Keratinocyte (primary cell): ENCODE measurements at regions not wholly inside any gene's neighbourhood (a gene's known extent, or its start where the extent isn't known, plus 50 kb on each side); places are given as distances from the start of the nearest gene placed in this dataset.

ENCODE experiments used
- DNase-seq: peaks from one replicate; pipeline ENCODE4 v3.0.0-alpha.2; 2011; ENCODE audit warnings: low read depth, missing footprints, low spot score
- FAIRE-seq: peaks from 2 replicates; lab custom pipeline; 2011; peaks lifted over from hg19 to GRCh38; lab: Jason Lieb, UNC
- H2AFZ ChIP-seq: 2 replicates; pipeline ENCODE4 v1.6.0; 2012; ENCODE audit warnings: low read length, control low read depth, inconsistent platforms; ENCODE audit not compliant: control insufficient read depth
- H3K27ac ChIP-seq: 2 replicates; pipeline ENCODE4 v1.5.1; 2011; ENCODE audit warnings: low read length; ENCODE audit not compliant: control insufficient read depth, insufficient read depth
- H3K27me3 ChIP-seq: 3 replicates; pipeline ENCODE4 v1.6.0; 2011; ENCODE audit warnings: low read length; ENCODE audit not compliant: control insufficient read depth, insufficient read depth; ENCODE audit errors: extremely low read depth
- H3K36me3 ChIP-seq, 2 experiments: 2 replicates in 1 of 2; 3 replicates in 1 of 2; pipeline ENCODE4 v1.5.1; 2011; ENCODE audit warnings: low read length in 2 of 2, mild to moderate bottlenecking in 1 of 2; ENCODE audit not compliant: control insufficient read depth in 2 of 2, insufficient read depth in 2 of 2; ENCODE audit errors: extremely low read depth in 1 of 2
- H3K4me1 ChIP-seq: 3 replicates; pipeline ENCODE4 v1.5.1; 2011; ENCODE audit warnings: low read length; ENCODE audit not compliant: control insufficient read depth, insufficient read depth; ENCODE audit errors: extremely low read depth
- H3K4me2 ChIP-seq: 3 replicates; pipeline ENCODE4 v1.6.0; 2011; ENCODE audit warnings: low read depth, low read length; ENCODE audit not compliant: control insufficient read depth, insufficient read depth; ENCODE audit errors: extremely low read depth
- H3K4me3 ChIP-seq, 3 experiments: fragments of 200-600 bp in 1 of 3; sonication (generic) in 1 of 3; 2 replicates in 2 of 3; 3 replicates in 1 of 3; pipeline ENCODE4 v1.5.1; 2011 to 2016; ENCODE audit warnings: low read length in 3 of 3, mild to moderate bottlenecking in 3 of 3, control low read depth in 2 of 3, inconsistent platforms in 1 of 3, low read depth in 1 of 3, mixed read lengths in 1 of 3, mixed run types in 1 of 3, moderate library complexity in 1 of 3; ENCODE audit not compliant: control insufficient read depth in 2 of 3, insufficient read depth in 2 of 3; ENCODE audit errors: extremely low read depth in 1 of 3
- H3K79me2 ChIP-seq: 2 replicates; pipeline ENCODE4 v1.6.0; 2012; ENCODE audit warnings: low read length; ENCODE audit not compliant: control insufficient read depth, insufficient read depth
- H3K9ac ChIP-seq: 3 replicates; pipeline ENCODE4 v1.6.0; 2011; ENCODE audit warnings: low read length; ENCODE audit not compliant: control insufficient read depth, insufficient read depth; ENCODE audit errors: extremely low read depth
- H3K9me1 ChIP-seq: 3 replicates; pipeline ENCODE4 v1.6.0; 2011; ENCODE audit warnings: low read length; ENCODE audit not compliant: control insufficient read depth, insufficient read depth; ENCODE audit errors: extremely low read depth
- H3K9me3 ChIP-seq: 2 replicates; pipeline ENCODE4 v1.5.1; 2012; ENCODE audit warnings: low read depth, low read length; ENCODE audit not compliant: control insufficient read depth
- H4K20me1 ChIP-seq: 3 replicates; pipeline ENCODE4 v1.6.0; 2011; ENCODE audit warnings: low read length; ENCODE audit not compliant: control insufficient read depth, insufficient read depth; ENCODE audit errors: extremely low read depth
- CTCF ChIP-seq, 3 experiments: IDR thresholded peaks in 1 of 3; conservative IDR thresholded peaks in 1 of 3; optimal IDR thresholded peaks in 1 of 3; 2 replicates in 2 of 3; 3 replicates in 1 of 3; pipeline versions ENCODE3 to v1.5.1; 2011; ENCODE audit warnings: low read length in 3 of 3, mild to moderate bottlenecking in 3 of 3, moderate library complexity in 2 of 3, control low read depth in 1 of 3, inconsistent platforms in 1 of 3; ENCODE audit not compliant: insufficient read depth in 2 of 3; ENCODE audit errors: extremely low read depth in 1 of 3
- EZH2 ChIP-seq: IDR thresholded peaks from one replicate; pipeline ENCODE4 v1.6.1; 2012; ENCODE audit warnings: inconsistent platforms, mild to moderate bottlenecking, low read length, moderate library complexity
- dilution Hi-C: fragments of 300-500 bp; cut with MboI; formaldehyde crosslinking; loops from one replicate; pipeline ENCODE4 v1.7.0; 2020; ENCODE audit warnings: low sequenced_read_pairs; ENCODE audit not compliant: extremely low pct_ligation_motif_present

GRCh38 chr2:71949537-71949798 lies 198.2 kb downstream of the CYP26B1 start:
- DNase-seq (no peak), FAIRE-seq (no peak)
- peaks cover 19% of the 10 kb centered on the region for H3K4me1 ChIP-seq
- H3K4me3 ChIP-seq: no peak overlapping the region
- H3K27ac ChIP-seq: no peak overlapping the region
- H2AFZ ChIP-seq: no peak overlapping the region
- no peaks in the 10 kb centered on the region for H3K9me1 ChIP-seq
- no peaks in the 10 kb centered on the region for H3K79me2 ChIP-seq
- dilution Hi-C loops: no loop called here
- no peaks in the 10 kb centered on the region for H3K36me3 ChIP-seq
- H3K9ac ChIP-seq: no peak overlapping the region
- H3K4me2 ChIP-seq: no peak overlapping the region
- no peaks in the 10 kb centered on the region for H3K9me3 ChIP-seq
- TF ChIP-seq CTCF (optimal IDR thresholded peaks at IDR 0.05 in 1 of 3, IDR thresholded peaks at IDR 0.05 in 1 of 3, conservative IDR thresholded peaks at IDR 0.05 in 1 of 3; ENCODE audit: extremely low read depth in 1 of 3, insufficient read depth in 2 of 3, low read length in 3 of 3) (no peak), EZH2 (no peak)
- no peaks in the 10 kb centered on the region for H4K20me1 ChIP-seq
- H3K27me3 ChIP-seq: no peaks in the 10 kb centered on the region

GRCh38 chr2:71948781-71949536 lies 198.7 kb downstream of the CYP26B1 start:
- Histone ChIP-seq H3K4me2 (no peak overlapping the region), H4K20me1 (no peaks in the 10 kb centered on the region), H3K9me3 (no peaks in the 10 kb centered on the region), H2AFZ (no peak overlapping the region), H3K4me1 (peaks cover 19% of the 10 kb centered on the region), H3K9ac (no peak overlapping the region), H3K79me2 (no peaks in the 10 kb centered on the region), H3K27me3 (no peaks in the 10 kb centered on the region), H3K36me3 (no peaks in the 10 kb centered on the region), H3K9me1 (no peaks in the 10 kb centered on the region), H3K27ac (no peak overlapping the region), H3K4me3 (no peak overlapping the region)
- FAIRE-seq (no peak), DNase-seq (no peak)
- dilution Hi-C loops: no loop called here
- TF ChIP-seq EZH2 (no peak), CTCF (optimal IDR thresholded peaks at IDR 0.05 in 1 of 3, IDR thresholded peaks at IDR 0.05 in 1 of 3, conservative IDR thresholded peaks at IDR 0.05 in 1 of 3; ENCODE audit: extremely low read depth in 1 of 3, insufficient read depth in 2 of 3, low read length in 3 of 3) (no peak)
